ENCODE measurements at regions not wholly inside any gene's neighbourhood (a gene's known extent, or its start where the extent isn't known, plus 50 kb on each side); places are given as distances from the start of the nearest gene placed in this dataset.
A peak's percentile ranks its signal among the peaks of the same experiment; 100 is the strongest.

- H3K4me1 Mint-ChIP-seq (ENCODE audit: unreplicated experiment): no peaks in the 10 kb centered on the region
- no peaks in the 10 kb centered on the region for H3K36me3 Mint-ChIP-seq (ENCODE audit: unreplicated experiment)
- no peak overlapping the region for H3K27ac Mint-ChIP-seq (ENCODE audit: unreplicated experiment)
- no peaks in the 10 kb centered on the region for H3K9me3 Mint-ChIP-seq (ENCODE audit: unreplicated experiment)
- H3K27me3 Mint-ChIP-seq (ENCODE audit: unreplicated experiment): peaks cover 24% of the 10 kb centered on the region
- no peak for DNase-seq (ENCODE audit: extremely low spot score, unreplicated experiment)
- no peak overlapping the region for H3K4me3 Mint-ChIP-seq (ENCODE audit: unreplicated experiment)
- TF ChIP-seq, protein P1, sequence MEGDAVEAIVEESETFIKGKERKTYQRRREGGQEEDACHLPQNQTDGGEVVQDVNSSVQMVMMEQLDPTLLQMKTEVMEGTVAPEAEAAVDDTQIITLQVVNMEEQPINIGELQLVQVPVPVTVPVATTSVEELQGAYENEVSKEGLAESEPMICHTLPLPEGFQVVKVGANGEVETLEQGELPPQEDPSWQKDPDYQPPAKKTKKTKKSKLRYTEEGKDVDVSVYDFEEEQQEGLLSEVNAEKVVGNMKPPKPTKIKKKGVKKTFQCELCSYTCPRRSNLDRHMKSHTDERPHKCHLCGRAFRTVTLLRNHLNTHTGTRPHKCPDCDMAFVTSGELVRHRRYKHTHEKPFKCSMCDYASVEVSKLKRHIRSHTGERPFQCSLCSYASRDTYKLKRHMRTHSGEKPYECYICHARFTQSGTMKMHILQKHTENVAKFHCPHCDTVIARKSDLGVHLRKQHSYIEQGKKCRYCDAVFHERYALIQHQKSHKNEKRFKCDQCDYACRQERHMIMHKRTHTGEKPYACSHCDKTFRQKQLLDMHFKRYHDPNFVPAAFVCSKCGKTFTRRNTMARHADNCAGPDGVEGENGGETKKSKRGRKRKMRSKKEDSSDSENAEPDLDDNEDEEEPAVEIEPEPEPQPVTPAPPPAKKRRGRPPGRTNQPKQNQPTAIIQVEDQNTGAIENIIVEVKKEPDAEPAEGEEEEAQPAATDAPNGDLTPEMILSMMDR (IDR thresholded peaks at IDR 0.05): peak; percentile 39
Observed at GRCh38 chr11:131217313-131218310, 152.8 kb upstream of the NTM start.

- Mint-ChIP-seq H3K4me1 (ENCODE audit: unreplicated experiment) (no peaks in the 10 kb centered on the region), H3K9me3 (ENCODE audit: unreplicated experiment) (no peaks in the 10 kb centered on the region), H3K27me3 (ENCODE audit: unreplicated experiment) (peaks cover 24% of the 10 kb centered on the region), H3K36me3 (ENCODE audit: unreplicated experiment) (no peaks in the 10 kb centered on the region), H3K27ac (ENCODE audit: unreplicated experiment) (no peak overlapping the region), H3K4me3 (ENCODE audit: unreplicated experiment) (no peak overlapping the region)
- TF ChIP-seq, protein P1 (IDR thresholded peaks at IDR 0.05): no peak
- DNase-seq (ENCODE audit: extremely low spot score, unreplicated experiment): no peak
Observed at GRCh38 chr11:131218542-131218941, 151.9 kb upstream of the NTM start.

DNA sequence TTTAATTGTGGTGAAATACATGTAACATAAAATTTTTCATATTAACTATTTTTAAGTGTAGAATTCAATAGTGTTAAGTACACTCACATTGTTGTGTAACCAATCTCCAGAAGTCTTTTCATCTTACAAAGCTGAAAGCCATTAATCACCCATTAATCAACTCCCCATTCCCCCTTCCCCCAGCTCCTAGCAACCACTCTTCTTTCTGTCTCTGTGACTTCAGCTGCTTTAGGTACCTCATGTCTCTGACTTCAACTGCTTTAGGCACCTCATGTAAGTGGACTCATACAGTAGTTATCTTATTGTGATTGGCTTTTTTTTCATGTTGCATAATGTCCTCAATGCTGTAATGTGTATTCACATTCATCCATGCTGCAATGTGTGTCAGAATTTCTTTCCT, 150.8 kb upstream of the NTM start:
- H3K27ac Mint-ChIP-seq (ENCODE audit: unreplicated experiment): no peak overlapping the region
- DNase-seq (ENCODE audit: extremely low spot score, unreplicated experiment): no peak
- no peaks in the 10 kb centered on the region for H3K9me3 Mint-ChIP-seq (ENCODE audit: unreplicated experiment)
- no peaks in the 10 kb centered on the region for H3K36me3 Mint-ChIP-seq (ENCODE audit: unreplicated experiment)
- H3K27me3 Mint-ChIP-seq (ENCODE audit: unreplicated experiment): peaks cover 21% of the 10 kb centered on the region
- no peak overlapping the region for H3K4me3 Mint-ChIP-seq (ENCODE audit: unreplicated experiment)
- no peaks in the 10 kb centered on the region for H3K4me1 Mint-ChIP-seq (ENCODE audit: unreplicated experiment)
- TF ChIP-seq, protein P1 (IDR thresholded peaks at IDR 0.05): no peak

- no peak for DNase-seq (ENCODE audit: extremely low spot score, unreplicated experiment)
- no peaks in the 10 kb centered on the region for H3K4me1 Mint-ChIP-seq (ENCODE audit: unreplicated experiment)
- H3K27me3 Mint-ChIP-seq (ENCODE audit: unreplicated experiment): peaks cover 20% of the 10 kb centered on the region
- no peak overlapping the region for H3K27ac Mint-ChIP-seq (ENCODE audit: unreplicated experiment)
- H3K4me3 Mint-ChIP-seq (ENCODE audit: unreplicated experiment): no peak overlapping the region
- no peaks in the 10 kb centered on the region for H3K36me3 Mint-ChIP-seq (ENCODE audit: unreplicated experiment)
- TF ChIP-seq, protein P1 (IDR thresholded peaks at IDR 0.05): no peak
- no peaks in the 10 kb centered on the region for H3K9me3 Mint-ChIP-seq (ENCODE audit: unreplicated experiment)
Observed at GRCh38 chr11:131223198-131223991, 147.0 kb upstream of the NTM start.

GRCh38 chr11:131228378-131228777, 142.0 kb upstream of the NTM start:
- no peak for DNase-seq (ENCODE audit: extremely low spot score, unreplicated experiment)
- no peak overlapping the region for H3K27ac Mint-ChIP-seq (ENCODE audit: unreplicated experiment)
- H3K27me3 Mint-ChIP-seq (ENCODE audit: unreplicated experiment): peaks cover 7% of the 10 kb centered on the region
- H3K9me3 Mint-ChIP-seq (ENCODE audit: unreplicated experiment): no peaks in the 10 kb centered on the region
- TF ChIP-seq, protein P1 (IDR thresholded peaks at IDR 0.05): no peak
- no peaks in the 10 kb centered on the region for H3K4me1 Mint-ChIP-seq (ENCODE audit: unreplicated experiment)
- no peak overlapping the region for H3K4me3 Mint-ChIP-seq (ENCODE audit: unreplicated experiment)
- no peaks in the 10 kb centered on the region for H3K36me3 Mint-ChIP-seq (ENCODE audit: unreplicated experiment)
